OCI-M2 (cell line): ENCODE measurements at regions not wholly inside any gene's neighbourhood (a gene's known extent, or its start where the extent isn't known, plus 50 kb on each side); places are given as distances from the start of the nearest gene placed in this dataset.

Source experiments
- DNase-seq: peaks from one replicate; lab custom pipeline; 2025; ENCODE audit not compliant: unreplicated experiment; lab: John Stamatoyannopoulos, UW

DNA sequence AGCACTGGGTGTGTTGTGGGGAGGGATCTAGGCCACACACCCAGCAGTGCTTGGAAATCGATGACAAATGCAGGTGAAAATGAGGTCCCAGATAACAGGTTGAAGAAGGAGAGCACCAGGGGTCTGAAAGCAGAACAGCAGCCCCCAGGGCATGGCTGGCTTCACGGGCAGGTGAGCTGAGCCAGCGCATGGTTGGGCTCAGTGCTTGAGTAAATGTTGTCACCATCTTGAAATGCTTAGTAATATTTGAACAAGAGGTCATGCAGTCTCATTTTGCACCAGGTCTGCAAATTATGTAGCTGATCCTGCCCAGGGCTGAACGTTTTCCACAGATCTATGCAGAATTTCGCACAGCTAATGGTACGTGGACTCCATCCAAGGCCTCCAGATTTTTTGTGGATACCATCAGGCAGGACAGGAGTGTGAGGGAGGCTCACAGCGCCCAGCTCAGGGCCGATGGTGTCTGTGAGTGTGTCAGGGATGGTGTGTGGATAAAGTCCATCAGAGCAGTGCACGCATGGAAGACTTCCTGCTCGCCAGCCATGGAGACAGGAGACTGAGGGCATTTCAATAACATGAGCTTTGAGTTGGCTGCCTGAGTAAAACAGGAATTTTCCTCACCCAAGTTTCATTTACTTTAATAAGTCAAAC, 53.1 kb upstream of the SNX9 start:
- no peak for DNase-seq

DNA sequence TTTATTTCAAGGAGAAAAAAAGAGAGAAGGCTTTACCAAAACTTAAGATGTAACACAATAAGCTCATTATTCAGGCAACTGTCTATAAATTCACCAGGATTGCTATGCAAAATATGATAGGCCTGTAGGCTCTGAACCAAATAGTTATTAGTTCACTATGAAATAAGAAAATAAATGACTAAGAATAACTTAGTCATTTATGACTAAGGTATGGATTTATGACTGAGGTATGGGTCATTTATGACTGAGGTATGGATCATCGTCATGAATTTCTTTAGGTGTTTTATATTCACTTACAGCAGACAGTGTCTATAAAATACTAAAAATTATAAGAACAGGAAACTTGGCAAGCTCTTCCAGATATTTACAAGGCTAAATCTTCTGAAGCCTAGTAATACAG, 52.1 kb upstream of the SNX9 start:
- DNase-seq, result no peak

DNA sequence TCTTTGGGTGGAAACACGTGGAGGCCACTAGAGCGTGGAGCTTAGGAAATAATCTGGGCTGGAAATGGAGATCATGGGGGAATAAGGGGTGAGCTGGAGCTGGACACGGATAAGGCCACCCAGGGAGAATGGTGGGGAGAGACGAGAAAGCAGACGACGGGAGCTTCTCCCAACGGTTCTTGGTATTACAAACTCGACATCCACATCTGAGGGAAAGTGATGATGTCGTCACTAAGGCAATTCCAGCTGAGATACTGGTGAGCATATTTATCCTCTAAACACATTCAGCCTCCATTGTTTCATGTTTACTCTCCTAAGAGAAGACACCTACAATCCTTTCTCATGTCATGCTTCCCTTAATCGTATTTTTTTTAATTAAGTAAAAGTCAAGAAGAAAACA, 50.2 kb upstream of the SNX9 start:
- no peak for DNase-seq
